HG02938 (cell line): ENCODE measurements at regions not wholly inside any gene's neighbourhood (a gene's known extent, or its start where the extent isn't known, plus 50 kb on each side); places are given as distances from the start of the nearest gene placed in this dataset.

Source experiments
- ATAC-seq: cut with Tn5 transposase; IDR thresholded peaks from one replicate; pipeline ENCODE4 v1.9.1; 2021; ENCODE audit warnings: mild to moderate bottlenecking, moderate library complexity; ENCODE audit not compliant: unreplicated experiment

DNA sequence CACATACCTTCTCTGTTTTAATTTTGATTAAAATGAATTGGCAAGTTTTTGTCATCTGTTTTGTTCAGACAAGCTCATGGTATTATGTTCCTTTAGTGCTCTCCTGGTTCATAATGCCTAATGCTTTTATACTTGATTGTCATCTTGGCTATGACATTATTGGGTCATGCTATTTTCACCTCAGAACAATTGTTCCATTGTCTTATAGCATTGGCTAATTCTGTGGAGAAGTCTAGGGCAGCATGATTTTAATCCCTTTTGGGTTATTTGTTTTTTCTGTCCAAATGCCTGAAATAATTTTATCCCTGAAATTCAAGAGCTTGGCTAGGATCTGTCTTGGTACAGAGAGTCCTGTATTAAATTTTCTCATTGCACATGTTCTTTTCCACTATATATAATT is 83.8 kb upstream of the CCDC85A start:
- ATAC-seq, result no peak

DNA sequence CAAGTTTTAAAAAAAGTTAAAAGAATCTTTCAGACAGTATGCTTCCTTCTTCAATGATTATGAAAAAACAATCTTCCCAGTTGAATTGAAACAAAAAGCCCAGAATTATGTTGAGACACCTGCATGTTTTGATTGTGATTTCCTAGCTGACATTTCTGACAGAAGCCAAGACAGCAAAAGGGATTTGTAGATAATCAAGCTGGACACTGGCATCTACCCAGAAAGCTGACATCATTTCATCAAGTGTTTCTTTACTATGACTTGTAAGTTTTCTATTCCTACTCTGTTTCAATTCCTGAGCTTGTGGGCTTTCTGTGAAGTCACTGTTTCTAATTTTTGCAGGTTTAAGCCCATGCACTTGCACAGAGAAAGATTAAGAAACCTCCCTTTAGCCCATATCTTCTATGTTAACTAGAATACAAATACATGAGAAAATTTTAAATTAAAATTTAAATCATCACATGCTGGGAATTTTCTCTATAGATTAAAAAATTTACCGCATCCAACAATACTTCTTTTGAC is 82.9 kb upstream of the CCDC85A start:
- no peak for ATAC-seq

DNA sequence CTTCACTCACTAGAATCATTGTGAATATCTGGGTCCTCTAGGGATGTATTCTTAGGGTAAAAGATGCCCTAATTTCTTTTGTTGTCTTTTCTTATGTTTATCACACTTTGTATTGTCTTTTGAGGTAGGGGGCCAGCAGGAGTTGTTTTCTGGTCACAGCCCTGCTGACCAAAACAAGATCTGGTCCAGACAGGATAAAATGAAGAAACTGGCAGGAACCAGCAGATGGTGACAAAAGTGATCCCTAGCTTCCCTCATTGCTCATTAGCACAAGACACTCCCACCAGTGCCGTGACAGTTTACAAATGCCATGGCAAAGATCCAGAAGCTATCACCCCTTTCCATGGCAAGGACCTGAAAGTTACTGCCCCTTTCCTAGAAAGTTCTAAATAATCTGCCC is 81.7 kb upstream of the CCDC85A start:
- no peak for ATAC-seq

DNA sequence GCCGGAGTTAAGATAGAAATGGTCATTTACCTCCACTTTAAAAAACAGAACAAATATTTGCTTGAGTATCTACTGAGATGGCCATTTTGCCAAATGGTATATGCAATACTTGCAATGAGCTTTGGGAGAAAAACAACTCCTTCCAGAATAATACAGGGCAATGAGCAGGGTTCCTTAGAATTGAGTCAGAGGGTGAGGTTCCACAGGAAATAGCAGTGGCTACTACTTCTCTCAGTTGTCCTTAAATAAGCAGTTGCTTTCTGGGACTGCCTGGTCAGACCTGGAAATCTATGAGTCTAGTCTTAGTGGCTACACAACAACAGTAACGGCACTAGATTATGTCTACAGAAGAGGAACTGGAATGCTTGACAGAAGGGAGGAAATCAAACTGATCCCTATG is 80.9 kb upstream of the CCDC85A start:
- ATAC-seq, result no peak

GRCh38 chr2:56104962-56105361 is 78.8 kb upstream of the CCDC85A start:
- no peak for ATAC-seq

DNA sequence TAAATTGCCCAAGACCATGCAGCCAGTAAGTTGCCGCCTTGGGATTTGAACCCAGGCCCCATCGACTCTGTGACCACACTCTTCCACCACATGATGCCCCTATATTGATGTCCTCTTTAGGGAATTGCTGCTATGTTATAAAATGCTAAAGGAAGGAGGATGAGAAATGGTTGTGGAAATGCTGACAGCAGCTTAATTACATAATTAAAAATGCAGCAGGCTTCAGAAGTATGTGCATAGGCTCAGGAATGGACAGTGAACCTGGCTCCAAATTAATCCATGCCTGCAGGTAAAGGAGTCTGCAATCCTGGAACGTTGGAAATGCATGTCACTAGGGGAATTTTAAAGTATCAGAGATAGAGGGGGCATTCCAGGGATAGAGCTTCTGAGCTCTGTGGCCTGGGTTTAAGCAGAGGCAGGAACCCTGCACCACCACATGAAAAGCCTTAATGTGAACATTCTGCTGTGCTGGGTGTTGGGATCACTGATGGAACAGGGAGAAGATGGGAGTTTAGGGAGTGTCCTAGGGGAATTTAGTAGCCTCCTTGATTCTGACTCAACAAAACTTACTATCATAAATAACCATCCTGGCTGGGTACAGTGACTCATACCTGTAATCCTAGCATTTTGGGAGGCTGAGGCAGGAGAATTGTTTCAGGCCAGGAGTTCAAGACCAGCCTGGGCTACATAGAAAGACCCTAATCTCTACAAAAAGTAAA is 76.1 kb upstream of the CCDC85A start:
- ATAC-seq, result no peak

GRCh38 chr2:56108806-56109205 is 75.0 kb upstream of the CCDC85A start:
- ATAC-seq, result no peak

DNA sequence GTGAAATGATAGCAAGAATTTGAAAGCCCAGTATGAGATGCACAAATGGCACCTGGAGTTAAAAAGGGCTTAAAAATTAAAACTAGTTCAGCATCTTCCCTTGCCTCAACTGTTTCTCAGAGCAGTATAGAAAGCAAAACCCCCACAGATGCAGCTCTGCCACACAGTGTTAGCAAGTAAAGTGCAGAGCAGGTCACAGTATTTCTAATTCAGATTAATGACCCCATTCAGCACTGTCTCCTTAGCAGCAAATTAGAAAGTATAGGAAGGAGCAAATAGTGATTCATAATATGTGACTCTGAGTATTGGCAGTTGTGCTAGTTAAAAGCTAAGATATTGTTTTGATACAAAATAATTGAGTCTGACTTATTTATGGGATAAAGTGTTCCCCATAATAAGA is 73.8 kb upstream of the CCDC85A start:
- ATAC-seq, result no peak

DNA sequence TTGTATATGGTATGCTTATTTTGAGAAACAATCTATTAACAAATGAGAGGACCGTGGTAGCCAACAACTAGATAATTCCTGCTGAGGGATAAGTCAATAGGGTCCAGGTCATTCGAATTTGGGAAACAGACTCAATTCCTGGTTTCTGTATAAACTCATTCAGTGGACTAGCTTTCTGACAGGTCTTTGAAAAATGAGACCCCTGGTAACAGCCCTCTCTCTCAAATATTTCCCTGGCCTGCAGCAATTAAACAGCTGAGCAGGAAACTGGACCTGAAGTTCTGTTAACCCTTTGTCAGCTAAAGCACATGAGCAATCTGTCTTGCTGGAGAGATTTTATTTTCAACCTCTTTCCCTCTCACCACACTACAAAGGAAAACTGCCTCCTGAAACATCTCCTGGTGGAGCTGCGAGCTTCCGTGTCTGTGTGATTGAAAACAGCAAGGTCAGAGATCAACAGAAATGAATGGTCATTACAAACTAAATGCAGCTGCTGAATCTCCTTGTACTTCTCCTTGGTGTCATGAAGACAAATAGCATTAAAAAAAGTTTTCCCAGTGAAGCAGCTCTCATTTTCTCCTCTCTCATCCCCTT is 70.3 kb upstream of the CCDC85A start:
- no peak for ATAC-seq

GRCh38 chr2:56117764-56118163 is 66.0 kb upstream of the CCDC85A start:
- no peak for ATAC-seq

DNA sequence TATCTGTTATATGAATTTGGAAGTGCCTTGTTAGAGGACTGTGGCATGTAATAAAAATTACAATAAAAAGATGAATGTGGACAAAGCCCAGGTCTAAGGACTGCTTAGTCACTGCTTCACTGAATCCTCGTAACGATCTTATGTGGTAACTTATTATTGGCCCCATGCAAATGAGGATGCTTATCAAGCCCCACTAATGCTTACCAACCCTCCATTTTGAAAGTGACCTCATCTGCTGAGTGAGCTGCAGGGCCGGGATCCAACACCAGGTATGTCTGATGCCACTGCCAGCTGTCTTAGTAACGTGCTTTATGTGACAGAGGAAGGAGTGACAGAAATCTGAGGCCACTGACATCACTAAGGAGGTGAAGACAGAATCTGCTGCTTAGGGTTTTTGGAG is 65.3 kb upstream of the CCDC85A start:
- no peak for ATAC-seq

- ATAC-seq, result no peak
These were observed 61.8 kb upstream of the CCDC85A start for GRCh38 chr2:56121995-56122394.

DNA sequence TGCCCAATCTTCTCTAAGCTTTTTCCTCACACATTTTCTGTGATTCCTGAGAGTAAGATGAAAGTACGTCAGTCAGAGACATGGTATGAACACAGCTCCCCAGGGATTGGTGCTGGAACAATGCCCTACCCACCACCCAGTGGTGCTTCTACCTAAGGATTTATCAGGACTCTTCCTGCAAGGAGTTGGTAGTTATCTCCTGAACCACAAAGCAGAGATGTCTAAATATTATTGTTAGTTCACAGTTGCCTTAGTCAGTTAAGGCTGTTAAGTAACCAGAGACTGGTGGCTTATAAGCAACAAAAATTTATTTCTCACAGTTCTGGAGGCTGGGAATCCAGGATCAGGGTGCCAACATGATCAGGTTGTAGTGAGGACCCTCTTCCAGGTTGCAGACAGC is 60.3 kb upstream of the CCDC85A start:
- ATAC-seq, result no peak

DNA sequence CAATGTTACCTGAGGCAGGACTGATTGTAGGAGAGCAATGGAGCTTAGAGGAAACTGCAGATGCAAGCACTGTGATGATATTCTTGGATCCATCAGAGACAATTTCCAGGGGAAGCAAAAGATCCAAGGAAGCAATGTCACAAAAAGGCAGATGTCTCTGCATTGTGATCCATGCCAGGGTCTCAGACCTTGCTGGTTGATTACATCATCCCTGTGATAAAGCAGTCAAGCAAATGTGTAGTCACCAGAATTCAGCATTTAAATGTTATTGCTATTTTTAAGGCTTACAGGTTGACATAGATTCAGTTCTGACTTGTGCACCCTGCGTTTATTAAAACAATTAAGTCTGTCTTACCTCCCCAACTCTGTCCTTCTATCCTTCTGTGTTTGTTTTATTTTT is 56.8 kb upstream of the CCDC85A start:
- no peak for ATAC-seq

GRCh38 chr2:56127463-56128152 is 56.2 kb upstream of the CCDC85A start:
- no peak for ATAC-seq

DNA sequence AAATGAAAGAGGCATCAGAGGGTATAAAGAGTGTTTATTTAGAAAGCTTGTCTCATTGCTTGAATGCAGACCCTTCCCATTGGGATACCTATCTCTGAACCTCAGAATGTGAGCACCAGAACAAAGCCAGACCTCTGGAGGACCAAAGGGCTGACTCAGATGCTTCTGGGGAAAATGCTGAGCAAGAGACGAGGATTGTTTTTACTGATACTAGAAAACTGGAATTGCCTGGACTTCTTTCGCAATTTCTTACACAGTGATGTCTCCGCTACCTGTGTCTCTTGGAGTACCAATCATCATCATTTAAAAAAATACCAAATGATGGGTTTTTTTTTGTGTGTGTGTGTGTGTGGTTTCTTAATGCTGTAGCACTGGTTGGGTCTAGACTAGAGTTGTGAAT is 55.6 kb upstream of the CCDC85A start:
- ATAC-seq, result no peak

DNA sequence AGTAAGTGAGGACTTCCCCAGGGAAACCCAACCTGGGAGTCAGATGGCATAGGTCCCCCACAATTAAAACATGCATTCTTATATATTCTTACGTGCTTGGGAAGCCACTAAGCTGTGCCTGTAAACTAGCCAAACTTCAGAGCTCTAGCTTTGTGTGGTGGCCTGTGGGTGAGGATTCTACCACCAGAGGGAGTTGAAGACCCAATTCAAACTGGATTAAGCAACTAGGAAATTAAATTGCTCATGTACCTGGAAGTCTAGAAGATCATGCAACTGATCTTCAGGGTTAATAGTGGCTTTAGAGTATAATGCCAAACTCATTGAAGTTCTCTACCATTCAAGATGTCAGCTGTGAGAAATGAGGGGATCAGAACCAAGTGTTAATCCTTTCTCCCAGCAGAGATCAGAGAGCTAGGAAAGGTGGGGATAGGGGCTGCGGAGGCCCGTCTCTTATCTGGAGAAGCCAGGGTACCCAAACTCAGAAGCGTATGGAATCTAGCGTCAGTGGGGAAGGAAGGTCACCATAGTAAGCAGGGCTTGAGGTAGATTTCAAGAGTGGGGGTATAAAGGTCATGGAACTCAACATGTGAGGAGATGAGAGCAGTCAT is 53.2 kb upstream of the CCDC85A start:
- no peak for ATAC-seq

DNA sequence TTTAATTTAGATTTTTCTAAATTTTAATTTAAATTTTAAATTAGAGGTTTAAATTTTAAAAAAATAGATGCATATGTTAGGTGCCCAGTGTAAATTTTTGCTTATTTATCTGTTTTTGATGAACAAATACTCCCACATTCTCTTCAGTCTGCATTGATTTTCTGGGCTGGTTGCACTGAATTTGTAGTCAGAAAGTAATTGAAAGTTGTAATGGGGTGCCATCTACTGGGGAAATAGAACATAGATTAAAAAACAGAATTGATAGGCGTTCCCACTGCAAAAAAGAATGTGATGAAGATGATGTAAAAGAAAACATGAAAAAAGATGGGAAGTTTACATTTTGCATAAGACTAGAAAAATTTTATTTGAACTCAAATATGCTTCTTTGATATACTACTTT is 51.7 kb upstream of the CCDC85A start:
- ATAC-seq, result no peak

DNA sequence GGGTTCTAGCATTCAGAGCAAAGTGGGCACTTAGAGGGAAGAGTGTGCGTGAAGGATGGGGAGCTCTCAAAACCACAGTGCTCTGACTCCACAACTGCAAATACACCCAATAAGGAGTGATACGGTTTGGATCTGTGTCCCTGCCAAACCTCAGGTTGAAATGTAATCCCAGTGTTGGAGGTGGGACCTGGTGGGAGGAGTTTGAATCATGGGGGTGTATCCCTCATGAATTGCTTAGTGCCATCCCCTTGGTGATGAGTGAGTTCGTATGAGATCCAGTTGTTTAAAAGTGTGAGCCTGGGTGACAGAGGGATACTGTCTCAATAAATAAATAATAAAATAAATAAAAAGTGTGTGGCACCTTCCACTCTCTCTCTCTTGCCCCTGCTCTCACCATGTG is 50.3 kb upstream of the CCDC85A start:
- no peak for ATAC-seq

GRCh38 chr2:56133931-56134629 is 49.7 kb upstream of the CCDC85A start:
- no peak for ATAC-seq
